GM21515 (cell line): ENCODE measurements at regions not wholly inside any gene's neighbourhood (a gene's known extent, or its start where the extent isn't known, plus 50 kb on each side); places are given as distances from the start of the nearest gene placed in this dataset.

Source experiments
- ATAC-seq: cut with Tn5 transposase; IDR thresholded peaks from one replicate; pipeline ENCODE4 v1.9.1; 2021; ENCODE audit not compliant: unreplicated experiment

GRCh38 chr6:54632984-54633565 lies 213.5 kb upstream of the FAM83B start:
- no peak for ATAC-seq

- no peak for ATAC-seq
Observed at GRCh38 chr6:54633601-54634000, 213.0 kb upstream of the FAM83B start.

- no peak for ATAC-seq
Observed at GRCh38 chr6:54640911-54641310, 205.7 kb upstream of the FAM83B start.

GRCh38 chr6:54646069-54646950 lies 200.3 kb upstream of the FAM83B start:
- ATAC-seq, result no peak

- no peak for ATAC-seq
Observed at GRCh38 chr6:54646951-54647664, 199.5 kb upstream of the FAM83B start.

GRCh38 chr6:54654381-54654780 lies 192.2 kb upstream of the FAM83B start:
- no peak for ATAC-seq

- no peak for ATAC-seq
Observed at GRCh38 chr6:54655162-54655561, 191.4 kb upstream of the FAM83B start.

GRCh38 chr6:54665278-54665677 lies 181.3 kb upstream of the FAM83B start:
- ATAC-seq, result no peak

- ATAC-seq, result no peak
Observed at GRCh38 chr6:54680531-54680930, 166.0 kb upstream of the FAM83B start.

GRCh38 chr6:54681267-54681666 lies 165.3 kb upstream of the FAM83B start:
- no peak for ATAC-seq

- ATAC-seq, result no peak
Observed at GRCh38 chr6:54681987-54682386, 164.6 kb upstream of the FAM83B start.

- no peak for ATAC-seq
Observed at GRCh38 chr6:54689620-54690019, 157.0 kb upstream of the FAM83B start.

GRCh38 chr6:54690596-54690995 lies 156.0 kb upstream of the FAM83B start:
- ATAC-seq, result no peak

- ATAC-seq, result no peak
Observed at GRCh38 chr6:54694928-54695532, 151.5 kb upstream of the FAM83B start.

- ATAC-seq, result no peak
Observed at GRCh38 chr6:54695815-54696214, 150.8 kb upstream of the FAM83B start.

GRCh38 chr6:54697424-54697823 lies 149.1 kb upstream of the FAM83B start:
- no peak for ATAC-seq

- no peak for ATAC-seq
Observed at GRCh38 chr6:54698974-54699373, 147.6 kb upstream of the FAM83B start.

- ATAC-seq, result no peak
Observed at GRCh38 chr6:54700158-54700557, 146.4 kb upstream of the FAM83B start.

GRCh38 chr6:54702772-54703171 lies 143.8 kb upstream of the FAM83B start:
- no peak for ATAC-seq

- ATAC-seq, result no peak
Observed at GRCh38 chr6:54706391-54706790, 140.2 kb upstream of the FAM83B start.

- no peak for ATAC-seq
Observed at GRCh38 chr6:54706844-54707605, 139.5 kb upstream of the FAM83B start.
